Adrenal gland (tissue), 5 donors: ENCODE measurements at regions not wholly inside any gene's neighbourhood (a gene's known extent, or its start where the extent isn't known, plus 50 kb on each side); places are given as distances from the start of the nearest gene placed in this dataset.

Experiments
- CTCF ChIP-seq, 6 experiments: fragments of 450-650 bp in 4 of 6; fragments of 200-600 bp in 2 of 6; sonication (generic) in 1 of 6; IDR thresholded peaks; 1 replicate in 5 of 6; 2 replicates in 1 of 6; pipeline versions ENCODE4 v1.5.1 to v1.8.0; 2016 to 2021; ENCODE audit warnings: antibody characterized with exemption in 6 of 6, mild to moderate bottlenecking in 2 of 6, moderate library complexity in 1 of 6
- POLR2A ChIP-seq, 2 donors: fragments of 450-650 bp; IDR thresholded peaks; one replicate each; pipeline ENCODE4 v1.6.1; 2017; ENCODE audit warnings: antibody characterized with exemption in 2 of 2, mild to moderate bottlenecking in 2 of 2, moderate library complexity in 1 of 2
- donor health status: DM: no; HTN: no; CAD: no.

- TF ChIP-seq CTCF (IDR thresholded peaks at IDR 0.05) (no peak), POLR2A (IDR thresholded peaks at IDR 0.05) (no peak)
These were observed 894.9 kb downstream of the DIPK2A start for GRCh38 chr3:144866476-144866875.
